Small intestine (tissue), 7 donors: ENCODE measurements at regions not wholly inside any gene's neighbourhood (a gene's known extent, or its start where the extent isn't known, plus 50 kb on each side); places are given as distances from the start of the nearest gene placed in this dataset.

Experiments
- DNase-seq, 2 donors: peaks; one replicate each; pipeline versions ENCODE4 v3.0.0 to v3.0.0-alpha.2; 2013
- FAIRE-seq: peaks from 2 replicates; lab custom pipeline; 2012; peaks lifted over from hg19 to GRCh38; lab: Jason Lieb, UNC
- H3K27ac ChIP-seq, 3 donors: one replicate each; pipeline ENCODE4 v1.5.1; 2013; ENCODE audit warnings: low read length in 2 of 3, mild to moderate bottlenecking in 2 of 3, control low read depth in 1 of 3, inconsistent platforms in 1 of 3, low read depth in 1 of 3, moderate library complexity in 1 of 3
- H3K27me3 ChIP-seq, 3 donors: one replicate each; pipeline ENCODE4 v1.6.1; 2013; ENCODE audit warnings: low read length in 3 of 3, inconsistent platforms in 1 of 3; ENCODE audit not compliant: control insufficient read depth in 3 of 3, insufficient read depth in 3 of 3
- H3K36me3 ChIP-seq, 3 donors: one replicate each; pipeline ENCODE4 v1.6.1; 2013; ENCODE audit warnings: low read length in 3 of 3, inconsistent platforms in 1 of 3, low read depth in 1 of 3, mild to moderate bottlenecking in 1 of 3, moderate library complexity in 1 of 3; ENCODE audit not compliant: control insufficient read depth in 3 of 3, insufficient read depth in 2 of 3
- H3K4me1 ChIP-seq, 3 donors: one replicate each; pipeline ENCODE4 v1.6.1; 2013; ENCODE audit warnings: low read length in 2 of 3, inconsistent platforms in 1 of 3, low read depth in 1 of 3, mild to moderate bottlenecking in 1 of 3, moderate library complexity in 1 of 3; ENCODE audit not compliant: control insufficient read depth in 3 of 3, insufficient read depth in 2 of 3
- H3K4me3 ChIP-seq, 3 donors: one replicate each; pipeline ENCODE4 v1.5.1; 2013; ENCODE audit warnings: low read length in 3 of 3, control low read depth in 1 of 3, inconsistent platforms in 1 of 3, low read depth in 1 of 3, mild to moderate bottlenecking in 1 of 3, moderate library complexity in 1 of 3
- H3K9me3 ChIP-seq, 2 donors: one replicate each; pipeline ENCODE4 v1.6.1; 2013; ENCODE audit warnings: low read depth in 1 of 2, low read length in 1 of 2; ENCODE audit not compliant: control insufficient read depth in 2 of 2, insufficient read depth in 1 of 2
- WGBS, 3 donors: extraction: QIAGEN DNeasy Blood & Tissue Kit; methylation state at CpG; one replicate each; pipeline ENCODE4 v1.1.7; 2013; 5-methylcytosine and 5-hydroxymethylcytosine counted together
- donor health status: healthy with polysubstance abuse.
- donor health status: control.
- donor health status: control.
- donor health status: Bipolar disorder and iron deficiency.
- donor health status: healthy.

- 82 to 92% (median 88%) methylated on average over 1 of the region's 1 CpG for WGBS, 3 donors
- H3K27ac ChIP-seq: no peak overlapping the region
- no peaks in the 10 kb centered on the region for H3K27me3 ChIP-seq
- H3K36me3 ChIP-seq: no peaks in the 10 kb centered on the region
- FAIRE-seq: no peak
- no peaks in the 10 kb centered on the region for H3K4me1 ChIP-seq
- peaks cover 0 to 2% of the 10 kb centered on the region in 2 donors for H3K9me3 ChIP-seq
- DNase-seq: no peak
- H3K4me3 ChIP-seq: no peak overlapping the region
These were observed 808.2 kb downstream of the SQOR start for GRCh38 chr15:46442901-46443590.

DNA sequence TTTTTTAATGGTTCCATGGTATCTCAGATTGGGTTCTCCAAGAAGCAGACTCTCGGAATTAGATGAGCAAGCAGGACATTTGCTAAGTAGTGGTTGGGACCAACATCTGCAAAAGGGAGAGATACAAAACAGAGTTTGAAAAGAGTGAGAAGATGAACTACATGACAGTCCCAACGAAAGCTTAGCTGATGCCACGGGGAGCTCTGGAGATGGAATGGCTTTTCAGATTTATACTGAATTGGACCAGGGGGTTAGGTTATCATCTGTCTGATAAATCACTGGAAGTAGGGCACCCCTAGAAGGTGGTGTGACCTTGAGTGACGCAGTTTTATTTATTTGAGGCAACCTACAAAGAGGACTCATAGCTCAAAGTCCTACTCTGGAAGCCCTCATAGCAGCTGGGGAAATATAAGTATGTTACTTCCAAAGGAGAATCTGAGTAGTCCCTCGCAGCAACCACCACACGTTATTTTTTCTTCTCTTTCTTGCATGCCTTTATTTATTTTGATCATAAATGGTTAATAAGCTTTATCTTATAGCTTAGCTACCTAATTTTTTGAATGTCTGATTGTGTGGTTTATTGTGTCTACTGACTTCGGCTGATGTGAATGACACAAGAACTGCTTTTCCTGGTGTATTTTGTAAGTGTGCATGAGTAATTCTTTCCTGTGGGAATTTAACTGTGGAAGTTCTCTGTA lies 815.4 kb downstream of the SQOR start:
- H3K4me1 ChIP-seq: no peaks in the 10 kb centered on the region
- FAIRE-seq: no peak
- H3K4me3 ChIP-seq: no peak overlapping the region
- peaks cover 0 to 2% of the 10 kb centered on the region in 2 donors for H3K9me3 ChIP-seq
- no peak overlapping the region for H3K27ac ChIP-seq
- H3K27me3 ChIP-seq: no peaks in the 10 kb centered on the region
- no peaks in the 10 kb centered on the region for H3K36me3 ChIP-seq
- no peak for DNase-seq
- 23 to 64% (median 36%) methylated on average over 7 of the region's 7 CpGs for WGBS, 3 donors

- WGBS, 3 donors: 10 to 46% (median 24%) methylated on average over 1 of the region's 1 CpG
- no peak for DNase-seq
- Histone ChIP-seq H3K27ac (no peak overlapping the region), H3K4me3 (no peak overlapping the region), H3K36me3 (no peaks in the 10 kb centered on the region), H3K9me3 (peaks cover 0 to 2% of the 10 kb centered on the region in 2 donors), H3K27me3 (no peaks in the 10 kb centered on the region), H3K4me1 (no peaks in the 10 kb centered on the region)
- FAIRE-seq: no peak
These were observed 816.0 kb downstream of the SQOR start for GRCh38 chr15:46450810-46451182.

DNA sequence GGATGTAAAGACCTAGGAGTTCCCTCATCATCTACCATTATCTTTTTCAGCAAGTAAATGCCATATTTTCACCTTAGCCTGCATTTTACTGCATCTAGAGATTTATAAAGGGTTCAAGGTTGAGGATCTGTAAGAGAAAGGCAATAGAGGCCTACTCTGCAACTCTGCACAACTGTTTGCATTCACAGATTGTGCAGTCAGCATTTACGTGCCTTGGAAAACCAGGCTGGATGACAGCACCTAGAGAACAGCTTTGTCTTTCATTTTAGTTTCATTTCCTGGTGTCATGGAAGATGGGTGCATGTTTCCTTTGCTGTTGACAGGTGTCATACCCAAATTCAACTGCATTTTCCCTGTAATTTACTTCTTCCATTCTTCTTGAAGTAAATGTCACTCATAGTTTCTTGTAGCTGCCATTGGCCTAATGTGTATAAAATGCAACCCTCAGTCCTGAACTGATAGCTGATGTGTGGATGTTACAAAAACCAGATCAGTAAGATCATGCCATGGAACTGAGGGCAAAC lies 817.5 kb downstream of the SQOR start:
- H3K9me3 ChIP-seq: peaks cover 0 to 2% of the 10 kb centered on the region in 2 donors
- DNase-seq: no peak
- no peak for FAIRE-seq
- no peaks in the 10 kb centered on the region for H3K4me1 ChIP-seq
- H3K27ac ChIP-seq: no peak overlapping the region
- H3K36me3 ChIP-seq: no peaks in the 10 kb centered on the region
- H3K4me3 ChIP-seq: no peak overlapping the region
- WGBS, 3 donors: 0 to 36% (median 6%) methylated on average over 1 of the region's 1 CpG
- no peaks in the 10 kb centered on the region for H3K27me3 ChIP-seq

DNA sequence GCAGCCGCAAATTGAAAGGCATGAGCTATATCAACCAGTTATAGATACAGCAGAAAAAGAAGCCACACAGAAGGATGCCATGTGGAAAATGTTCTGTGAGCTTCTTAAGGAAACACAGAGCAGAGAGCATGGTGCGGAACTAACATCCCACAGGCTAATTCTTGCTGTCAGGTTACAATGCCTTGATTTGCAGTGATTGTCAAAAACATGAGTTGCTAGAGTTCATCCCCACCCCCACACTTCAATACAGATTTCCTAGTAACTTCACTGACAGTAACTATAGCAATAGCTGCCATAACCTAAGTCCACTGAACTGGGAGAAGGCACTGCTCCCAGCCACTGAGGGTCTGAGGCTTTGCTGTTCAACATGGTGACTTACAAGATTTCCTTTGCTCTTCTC lies 821.6 kb downstream of the SQOR start:
- H3K4me3 ChIP-seq: no peak overlapping the region
- no peak for DNase-seq
- no peak overlapping the region for H3K27ac ChIP-seq
- WGBS, 3 donors: 93 to 99% (median 98%) methylated on average over 2 of the region's 2 CpGs
- no peaks in the 10 kb centered on the region for H3K9me3 ChIP-seq
- no peaks in the 10 kb centered on the region for H3K36me3 ChIP-seq
- FAIRE-seq: no peak
- H3K4me1 ChIP-seq: no peaks in the 10 kb centered on the region
- no peaks in the 10 kb centered on the region for H3K27me3 ChIP-seq

GRCh38 chr15:46460431-46461094 lies 825.7 kb downstream of the SQOR start:
- FAIRE-seq (no peak), DNase-seq (no peak)
- Histone ChIP-seq H3K27ac (no peak overlapping the region), H3K4me1 (no peaks in the 10 kb centered on the region), H3K9me3 (no peaks in the 10 kb centered on the region), H3K27me3 (no peaks in the 10 kb centered on the region), H3K4me3 (no peak overlapping the region), H3K36me3 (no peaks in the 10 kb centered on the region)
- WGBS, 3 donors: 79 to 89% (median 88%) methylated on average over 12 of the region's 12 CpGs

DNA sequence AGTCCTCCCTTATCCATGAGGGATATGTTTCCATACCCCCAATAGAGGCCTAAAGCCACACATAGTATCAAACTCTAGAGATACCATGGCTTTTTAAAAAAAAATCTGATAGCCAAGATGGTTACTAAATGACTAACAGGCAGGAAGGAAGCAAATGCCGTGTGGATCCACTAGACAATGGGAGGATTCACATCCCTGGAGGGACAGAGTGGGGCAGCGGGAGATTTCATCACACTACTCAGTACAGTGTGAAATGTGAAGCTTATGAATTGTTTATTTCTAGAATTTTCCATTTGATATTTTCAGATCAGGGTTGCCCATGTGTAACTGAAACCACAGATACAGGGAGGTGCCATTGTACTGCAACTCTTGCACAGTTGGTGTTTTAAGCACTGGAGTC lies 826.6 kb downstream of the SQOR start:
- Histone ChIP-seq H3K36me3 (no peaks in the 10 kb centered on the region), H3K4me3 (no peak overlapping the region), H3K4me1 (no peaks in the 10 kb centered on the region), H3K27me3 (no peaks in the 10 kb centered on the region), H3K9me3 (no peaks in the 10 kb centered on the region), H3K27ac (no peak overlapping the region)
- 73 to 79% (median 77%) methylated on average over 2 of the region's 2 CpGs for WGBS, 3 donors
- FAIRE-seq (no peak), DNase-seq (no peak)

DNA sequence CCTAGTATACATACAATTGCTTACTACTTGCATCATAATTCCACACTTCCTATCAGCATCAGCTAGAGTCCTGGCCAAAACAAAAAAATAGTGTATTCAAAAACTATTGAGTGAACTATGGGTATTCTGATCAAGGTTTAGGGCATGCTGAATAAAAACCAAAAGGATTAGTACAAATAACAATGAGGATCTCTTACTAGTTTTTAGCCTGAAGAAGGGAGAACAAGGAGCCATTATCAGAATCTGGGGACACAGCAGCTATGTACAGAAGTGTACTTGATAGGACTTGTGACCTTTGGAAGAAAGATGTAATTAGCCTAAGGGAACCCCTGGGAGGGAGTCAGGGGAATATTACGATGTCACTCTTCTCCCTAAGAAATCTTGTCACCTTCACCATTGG lies 832.2 kb downstream of the SQOR start:
- no peaks in the 10 kb centered on the region for H3K27me3 ChIP-seq
- H3K4me1 ChIP-seq: no peaks in the 10 kb centered on the region
- FAIRE-seq: no peak
- H3K4me3 ChIP-seq: no peak overlapping the region
- DNase-seq: no peak
- H3K27ac ChIP-seq: no peak overlapping the region
- WGBS, 3 donors: 48 to 83% (median 52%) methylated on average over 1 of the region's 1 CpG
- H3K9me3 ChIP-seq: no peaks in the 10 kb centered on the region
- no peaks in the 10 kb centered on the region for H3K36me3 ChIP-seq
